Naive thymus-derived CD4-positive, alpha-beta T cell (primary cell): ENCODE measurements at regions not wholly inside any gene's neighbourhood (a gene's known extent, or its start where the extent isn't known, plus 50 kb on each side); places are given as distances from the start of the nearest gene placed in this dataset.

Source experiments
- ATAC-seq: fragments of 150-1000 bp; cut with Tn5 transposase; 2 replicates; pipeline ENCODE4 v1.10.0; 2021; ENCODE audit warnings: mild to moderate bottlenecking, moderate library complexity
- CTCF ChIA-PET: fragments of 350-600 bp; sonication (Branson Sonifier 250); formaldehyde crosslinking; loops from one replicate; lab custom pipeline; 2021; ENCODE audit warnings: antibody characterized with exemption; lab: Charles Lee
- POLR2A ChIA-PET: fragments of 350-600 bp; sonication (Branson Sonifier 250); formaldehyde crosslinking; loops from one replicate; lab custom pipeline; 2021; ENCODE audit warnings: antibody characterized with exemption, inconsistent platforms; lab: Charles Lee
- DNase-seq, 9 donors: peaks; one replicate each; pipeline versions ENCODE4 v3.0.0 to v3.0.0-alpha.2; 2020 to 2022; ENCODE audit warnings: mixed read lengths in 1 of 9
- H3K27ac ChIP-seq: one replicate; pipeline ENCODE4 v1.7.0; 2013; ENCODE audit warnings: mild to moderate bottlenecking, low read depth, low read length, moderate library complexity
- H3K27me3 ChIP-seq, 2 donors: one replicate each; pipeline ENCODE4 v1.7.0; 2013; ENCODE audit warnings: low read length in 2 of 2, mild to moderate bottlenecking in 2 of 2, moderate library complexity in 2 of 2; ENCODE audit not compliant: control insufficient read depth in 2 of 2, insufficient read depth in 2 of 2
- H3K36me3 ChIP-seq, 3 experiments: 1 replicate in 2 of 3; 2 replicates in 1 of 3; pipeline ENCODE4 v1.7.0; 2013; ENCODE audit warnings: low read length in 3 of 3, mild to moderate bottlenecking in 3 of 3, moderate library complexity in 1 of 3; ENCODE audit not compliant: insufficient read depth in 3 of 3, control insufficient read depth in 2 of 3
- H3K4me1 ChIP-seq, 2 donors: one replicate each; pipeline ENCODE4 v1.7.0; 2013; ENCODE audit warnings: low read length in 2 of 2, mild to moderate bottlenecking in 2 of 2, moderate library complexity in 1 of 2; ENCODE audit not compliant: control insufficient read depth in 2 of 2, insufficient read depth in 2 of 2
- H3K4me3 ChIP-seq: 2 replicates; pipeline ENCODE4 v1.7.0; 2013; ENCODE audit warnings: mild to moderate bottlenecking, low read length
- H3K9me3 ChIP-seq, 3 experiments: 1 replicate in 2 of 3; 2 replicates in 1 of 3; pipeline ENCODE4 v1.7.0; 2013; ENCODE audit warnings: low read length in 3 of 3; ENCODE audit not compliant: control insufficient read depth in 2 of 3
- H3K27ac Mint-ChIP-seq, 9 donors: one replicate each; pipeline ENCODE4 v1.8.0; 2020 to 2022; ENCODE audit warnings: mixed read lengths in 9 of 9, mild to moderate bottlenecking in 8 of 9, moderate library complexity in 5 of 9, inconsistent platforms in 2 of 9
- H3K27me3 Mint-ChIP-seq, 5 donors: one replicate each; pipeline ENCODE4 v1.8.0; 2021 to 2022; ENCODE audit warnings: mixed read lengths in 5 of 5, mild to moderate bottlenecking in 1 of 5
- H3K36me3 Mint-ChIP-seq, 5 donors: one replicate each; pipeline ENCODE4 v1.8.0; 2020 to 2022; ENCODE audit warnings: mixed read lengths in 5 of 5, mild to moderate bottlenecking in 3 of 5, inconsistent platforms in 1 of 5
- H3K4me1 Mint-ChIP-seq, 7 donors: one replicate each; pipeline ENCODE4 v1.8.0; 2020 to 2022; ENCODE audit warnings: mixed read lengths in 7 of 7, mild to moderate bottlenecking in 3 of 7, inconsistent platforms in 1 of 7
- H3K4me3 Mint-ChIP-seq, 10 donors: one replicate each; pipeline ENCODE4 v1.8.0; 2020 to 2022; ENCODE audit warnings: mild to moderate bottlenecking in 10 of 10, mixed read lengths in 10 of 10, moderate library complexity in 6 of 10, inconsistent platforms in 2 of 10
- H3K9me3 Mint-ChIP-seq, 11 donors: one replicate each; pipeline ENCODE4 v1.8.0; 2020 to 2022; ENCODE audit warnings: mixed read lengths in 11 of 11, mild to moderate bottlenecking in 4 of 11, inconsistent platforms in 1 of 11, moderate library complexity in 1 of 11
- intact Hi-C, 2 donors: fragments of 100-400 bp; cut with micrococcal nuclease; formaldehyde crosslinking; loops; one replicate each; pipeline ENCODE4 v1.15.1; 2023

DNA sequence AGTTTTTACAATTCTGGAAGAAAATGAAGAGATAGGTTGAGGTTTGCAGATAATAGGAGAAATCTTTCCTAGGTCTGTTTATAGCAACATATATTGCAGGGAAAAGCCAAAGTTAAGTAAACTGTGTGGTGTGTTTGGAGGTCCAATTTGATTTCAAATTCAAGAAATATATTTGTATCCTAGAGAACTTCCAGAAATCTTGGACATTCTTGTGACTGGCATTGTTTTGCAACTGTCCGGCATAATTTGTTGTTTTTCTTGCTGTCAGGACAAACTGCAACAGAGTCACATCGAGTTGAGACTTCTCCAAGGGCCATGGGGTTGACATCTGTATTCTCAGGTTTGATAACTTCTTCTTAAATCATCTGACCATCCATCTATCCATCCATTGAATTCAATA, 170.9 kb upstream of the ZEB2 start:
- Histone ChIP-seq H3K36me3 (no peaks in the 10 kb centered on the region), H3K9me3 (no peaks in the 10 kb centered on the region), H3K27me3 (no peaks in the 10 kb centered on the region), H3K27ac (no peak overlapping the region), H3K4me1 (no peaks in the 10 kb centered on the region), H3K4me3 (no peak overlapping the region)
- Mint-ChIP-seq H3K4me1 (no peaks in the 10 kb centered on the region), H3K36me3 (no peaks in the 10 kb centered on the region), H3K4me3 (no peak overlapping the region), H3K9me3 (no peaks in the 10 kb centered on the region), H3K27me3 (peaks cover 0 to 10% (median 0%) of the 10 kb centered on the region in 5 donors), H3K27ac (no peak overlapping the region)
- no peak for DNase-seq
- ChIA-PET POLR2A (no interaction called here), CTCF (no interaction called here)
- no peak for ATAC-seq
- intact Hi-C loops = no loop called here

DNA sequence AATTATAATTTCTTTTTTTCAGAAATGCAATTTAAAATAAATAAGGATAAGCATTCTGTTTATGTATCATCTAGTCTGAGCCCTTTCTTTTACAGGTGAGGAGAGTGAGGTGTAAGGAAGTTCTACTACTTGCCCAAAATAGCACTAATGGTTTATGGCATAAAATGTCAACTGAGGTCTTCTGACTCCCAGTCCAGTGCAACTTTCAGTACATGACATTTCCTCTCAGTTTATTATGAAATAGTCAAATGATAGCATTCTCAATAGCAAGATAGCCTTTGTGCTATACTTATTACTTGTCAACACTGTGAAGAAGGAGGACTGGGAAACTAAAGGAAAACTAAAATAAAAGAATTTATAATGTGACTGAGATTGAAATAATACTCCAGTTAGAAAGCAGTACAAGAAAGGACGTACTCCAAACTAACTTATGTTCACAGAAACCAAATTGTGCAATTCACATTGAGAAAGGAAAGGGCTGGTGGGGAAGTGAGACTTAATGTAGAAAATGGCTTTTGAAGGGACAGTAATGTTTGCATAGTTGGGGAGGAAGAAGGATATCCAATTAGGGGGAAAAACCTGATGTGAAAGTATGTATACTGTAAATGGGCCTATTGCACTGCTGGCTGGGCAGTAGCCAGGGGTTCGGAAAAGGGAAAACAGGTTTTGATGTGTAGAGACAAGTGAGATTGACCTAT, 166.7 kb upstream of the ZEB2 start:
- H3K4me3 Mint-ChIP-seq = no peak overlapping the region
- CTCF ChIA-PET = no interaction called here
- POLR2A ChIA-PET = no interaction called here
- no peaks in the 10 kb centered on the region for H3K36me3 ChIP-seq
- H3K4me3 ChIP-seq = no peak overlapping the region
- H3K27ac ChIP-seq = no peak overlapping the region
- H3K27me3 Mint-ChIP-seq = peaks cover 0 to 10% (median 6%) of the 10 kb centered on the region in 5 donors
- H3K4me1 ChIP-seq = no peaks in the 10 kb centered on the region
- H3K36me3 Mint-ChIP-seq = no peaks in the 10 kb centered on the region
- no peak for DNase-seq
- no peak overlapping the region for H3K27ac Mint-ChIP-seq
- H3K4me1 Mint-ChIP-seq = no peaks in the 10 kb centered on the region
- no peaks in the 10 kb centered on the region for H3K9me3 Mint-ChIP-seq
- no peaks in the 10 kb centered on the region for H3K9me3 ChIP-seq
- intact Hi-C loops = no loop called here
- peak; percentile 40 for ATAC-seq
- H3K27me3 ChIP-seq = no peaks in the 10 kb centered on the region

GRCh38 chr2:144683966-144684365, 164.0 kb upstream of the ZEB2 start:
- ATAC-seq = no peak
- no peak overlapping the region for H3K4me3 Mint-ChIP-seq
- no peak overlapping the region for H3K4me3 ChIP-seq

GRCh38 chr2:144683107-144683753, 163.3 kb upstream of the ZEB2 start:
- ATAC-seq (peak; percentile 55), DNase-seq (no peak)
- ChIA-PET POLR2A (no interaction called here), CTCF (no interaction called here)
- Histone ChIP-seq H3K36me3 (no peaks in the 10 kb centered on the region), H3K27me3 (no peaks in the 10 kb centered on the region), H3K4me1 (no peaks in the 10 kb centered on the region), H3K27ac (no peak overlapping the region), H3K9me3 (no peaks in the 10 kb centered on the region), H3K4me3 (no peak overlapping the region)
- intact Hi-C loops = no loop called here
- Mint-ChIP-seq H3K4me1 (no peaks in the 10 kb centered on the region), H3K27me3 (peaks cover 0 to 8% (median 6%) of the 10 kb centered on the region in 5 donors), H3K4me3 (no peak overlapping the region), H3K36me3 (no peaks in the 10 kb centered on the region), H3K27ac (no peak overlapping the region), H3K9me3 (no peaks in the 10 kb centered on the region)

More at GRCh38 chr2:144683966-144684365, 164.0 kb upstream of the ZEB2 start:
- no peaks in the 10 kb centered on the region for H3K9me3 Mint-ChIP-seq
- Histone ChIP-seq H3K4me1 (no peaks in the 10 kb centered on the region), H3K36me3 (no peaks in the 10 kb centered on the region), H3K9me3 (no peaks in the 10 kb centered on the region), H3K27ac (no peak overlapping the region), H3K27me3 (no peaks in the 10 kb centered on the region)
- ChIA-PET CTCF (no interaction called here), POLR2A (no interaction called here)
- no peak for DNase-seq
- peaks cover 0 to 8% (median 5%) of the 10 kb centered on the region in 5 donors for H3K27me3 Mint-ChIP-seq
- H3K27ac Mint-ChIP-seq = no peak overlapping the region
- intact Hi-C loops = no loop called here
- H3K36me3 Mint-ChIP-seq = no peaks in the 10 kb centered on the region
- no peaks in the 10 kb centered on the region for H3K4me1 Mint-ChIP-seq

- Mint-ChIP-seq H3K4me3 (no peak overlapping the region), H3K36me3 (no peaks in the 10 kb centered on the region), H3K27ac (no peak overlapping the region), H3K27me3 (peaks cover 0 to 8% (median 6%) of the 10 kb centered on the region in 5 donors), H3K4me1 (no peaks in the 10 kb centered on the region), H3K9me3 (no peaks in the 10 kb centered on the region)
- Histone ChIP-seq H3K4me3 (no peak overlapping the region), H3K27ac (no peak overlapping the region), H3K4me1 (no peaks in the 10 kb centered on the region), H3K36me3 (no peaks in the 10 kb centered on the region), H3K27me3 (no peaks in the 10 kb centered on the region), H3K9me3 (no peaks in the 10 kb centered on the region)
- ATAC-seq (peak; percentile 70), DNase-seq (no peak)
- intact Hi-C loops = no loop called here
- POLR2A ChIA-PET = no interaction called here
- CTCF ChIA-PET = no interaction called here
These were observed 162.3 kb upstream of the ZEB2 start for GRCh38 chr2:144682248-144682647.

- DNase-seq = no peak
- no peaks in the 10 kb centered on the region for H3K4me1 Mint-ChIP-seq
- no peak overlapping the region for H3K4me3 ChIP-seq
- H3K4me3 Mint-ChIP-seq = no peak overlapping the region
- no peak for ATAC-seq
- H3K27me3 ChIP-seq = no peaks in the 10 kb centered on the region
- no peaks in the 10 kb centered on the region for H3K36me3 ChIP-seq
- H3K9me3 ChIP-seq = no peaks in the 10 kb centered on the region
- H3K36me3 Mint-ChIP-seq = no peaks in the 10 kb centered on the region
- ChIA-PET POLR2A (no interaction called here), CTCF (no interaction called here)
- H3K27ac ChIP-seq = no peak overlapping the region
- H3K9me3 Mint-ChIP-seq = no peaks in the 10 kb centered on the region
- no peaks in the 10 kb centered on the region for H3K4me1 ChIP-seq
- no peak overlapping the region for H3K27ac Mint-ChIP-seq
- intact Hi-C loops = no loop called here
- H3K27me3 Mint-ChIP-seq = peaks cover 0 to 8% (median 6%) of the 10 kb centered on the region in 5 donors
These were observed 161.5 kb upstream of the ZEB2 start for GRCh38 chr2:144681389-144681788.

DNA sequence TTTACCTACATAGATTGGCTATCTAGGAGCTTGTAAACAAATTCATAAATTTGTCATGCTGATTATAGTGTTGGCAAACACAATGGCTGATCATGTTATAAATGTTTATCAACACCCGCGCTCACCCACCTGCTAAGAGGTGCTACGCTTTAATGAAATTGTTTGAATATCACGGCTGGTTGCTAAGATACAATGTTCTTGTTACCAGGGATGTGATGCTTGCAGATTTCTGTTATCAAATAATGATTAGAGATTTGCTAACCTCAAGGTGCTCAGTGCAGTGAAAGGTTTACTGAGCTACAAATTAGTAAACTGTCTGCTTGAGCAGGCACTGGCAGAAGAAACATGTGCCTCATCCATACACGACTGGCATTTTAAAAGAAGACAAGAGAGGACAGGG, 160.0 kb upstream of the ZEB2 start:
- Mint-ChIP-seq H3K4me3 (no peak overlapping the region), H3K36me3 (no peaks in the 10 kb centered on the region), H3K4me1 (no peaks in the 10 kb centered on the region), H3K27ac (no peak overlapping the region), H3K9me3 (no peaks in the 10 kb centered on the region), H3K27me3 (peaks cover 0 to 8% (median 6%) of the 10 kb centered on the region in 5 donors)
- ATAC-seq (no peak), DNase-seq (no peak)
- no peaks in the 10 kb centered on the region for H3K27me3 ChIP-seq
- POLR2A ChIA-PET = no interaction called here
- CTCF ChIA-PET = no interaction called here
- H3K4me3 ChIP-seq = no peak overlapping the region
- H3K36me3 ChIP-seq = no peaks in the 10 kb centered on the region
- intact Hi-C loops = no loop called here
- no peak overlapping the region for H3K27ac ChIP-seq
- H3K9me3 ChIP-seq = no peaks in the 10 kb centered on the region
- no peaks in the 10 kb centered on the region for H3K4me1 ChIP-seq
